ENCODE measurements at regions not wholly inside any gene's neighbourhood (a gene's known extent, or its start where the extent isn't known, plus 50 kb on each side); places are given as distances from the start of the nearest gene placed in this dataset.
"Not testable (repeated sequence)": the region's sequence is repeated elsewhere in the genome, so short reads cannot be mapped to it uniquely, and the experiment has no call there.

DNA sequence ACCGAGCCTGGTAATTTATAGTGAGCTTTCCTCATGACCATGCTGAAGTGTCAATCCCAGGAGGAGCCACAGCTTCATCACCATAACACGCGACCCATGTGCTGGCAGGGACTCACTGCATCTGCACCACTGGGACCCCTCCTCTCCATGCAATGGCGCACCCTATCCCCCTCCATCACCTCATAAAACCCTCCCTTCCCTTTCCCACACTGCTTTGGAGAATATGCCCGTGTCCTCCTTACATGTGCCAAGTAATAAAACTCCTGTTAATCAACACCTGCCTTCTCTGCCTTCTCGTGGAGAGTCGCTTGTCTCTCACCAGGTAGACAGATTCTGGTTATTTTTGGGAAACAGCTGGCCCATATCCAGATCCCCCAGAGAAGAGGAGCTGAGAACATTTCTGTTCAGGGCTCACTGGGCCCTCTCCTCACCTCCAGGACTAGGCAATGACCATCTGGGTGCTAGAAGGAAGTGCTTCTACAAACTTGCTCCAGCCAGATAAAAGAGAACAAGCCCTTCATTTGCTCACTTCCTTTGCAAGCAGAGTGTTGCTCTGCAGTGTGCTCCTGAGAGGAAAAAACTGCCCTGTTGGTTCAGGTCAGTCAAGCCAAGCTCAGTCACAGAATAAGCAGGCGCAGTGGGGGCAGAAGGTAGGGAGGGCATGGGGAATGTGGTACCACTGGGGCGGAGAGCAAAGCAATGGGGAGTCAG, 894.3 kb downstream of the UQCRFS1 start:
- Mint-ChIP-seq H3K27ac (peak overlapping the region; percentile 93), H3K27me3 (ENCODE audit: low read depth, poor library complexity) (peaks cover 7% of the 10 kb centered on the region), H3K9me3 (no peaks in the 10 kb centered on the region), H3K4me1 (peaks cover 74% of the 10 kb centered on the region), H3K4me3 (no peak overlapping the region), H3K36me3 (ENCODE audit: low read depth) (no peaks in the 10 kb centered on the region)
- TF ChIP-seq, protein P1, sequence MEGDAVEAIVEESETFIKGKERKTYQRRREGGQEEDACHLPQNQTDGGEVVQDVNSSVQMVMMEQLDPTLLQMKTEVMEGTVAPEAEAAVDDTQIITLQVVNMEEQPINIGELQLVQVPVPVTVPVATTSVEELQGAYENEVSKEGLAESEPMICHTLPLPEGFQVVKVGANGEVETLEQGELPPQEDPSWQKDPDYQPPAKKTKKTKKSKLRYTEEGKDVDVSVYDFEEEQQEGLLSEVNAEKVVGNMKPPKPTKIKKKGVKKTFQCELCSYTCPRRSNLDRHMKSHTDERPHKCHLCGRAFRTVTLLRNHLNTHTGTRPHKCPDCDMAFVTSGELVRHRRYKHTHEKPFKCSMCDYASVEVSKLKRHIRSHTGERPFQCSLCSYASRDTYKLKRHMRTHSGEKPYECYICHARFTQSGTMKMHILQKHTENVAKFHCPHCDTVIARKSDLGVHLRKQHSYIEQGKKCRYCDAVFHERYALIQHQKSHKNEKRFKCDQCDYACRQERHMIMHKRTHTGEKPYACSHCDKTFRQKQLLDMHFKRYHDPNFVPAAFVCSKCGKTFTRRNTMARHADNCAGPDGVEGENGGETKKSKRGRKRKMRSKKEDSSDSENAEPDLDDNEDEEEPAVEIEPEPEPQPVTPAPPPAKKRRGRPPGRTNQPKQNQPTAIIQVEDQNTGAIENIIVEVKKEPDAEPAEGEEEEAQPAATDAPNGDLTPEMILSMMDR (IDR thresholded peaks at IDR 0.05): no peak
- DNase-seq: no peak

DNA sequence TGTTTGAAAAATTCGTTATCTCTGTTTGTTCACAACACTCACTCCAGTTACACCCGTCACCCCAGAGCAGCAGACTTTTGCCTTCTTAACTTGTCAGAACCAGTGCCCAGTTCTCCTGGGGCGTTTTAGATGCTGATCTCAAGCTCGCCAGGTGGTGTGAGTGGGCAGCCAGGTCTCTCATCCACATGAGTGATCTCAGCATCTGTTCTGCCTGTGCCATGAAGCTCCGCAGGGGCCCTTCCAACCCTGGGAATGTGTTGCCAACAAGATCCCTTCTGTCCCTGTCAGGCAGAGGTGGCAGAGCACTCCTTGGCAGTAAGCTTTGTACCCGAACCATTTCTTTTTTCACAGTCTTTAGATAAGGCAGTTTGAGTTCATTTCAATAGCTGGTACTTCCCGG, 896.5 kb downstream of the UQCRFS1 start:
- H3K36me3 Mint-ChIP-seq (ENCODE audit: low read depth): no peaks in the 10 kb centered on the region
- no peaks in the 10 kb centered on the region for H3K9me3 Mint-ChIP-seq
- no peak overlapping the region for H3K4me3 Mint-ChIP-seq
- TF ChIP-seq, protein P1 (IDR thresholded peaks at IDR 0.05): no peak
- peaks cover 7% of the 10 kb centered on the region for H3K27me3 Mint-ChIP-seq (ENCODE audit: low read depth, poor library complexity)
- H3K27ac Mint-ChIP-seq: no peak overlapping the region
- DNase-seq: no peak
- H3K4me1 Mint-ChIP-seq: peaks cover 68% of the 10 kb centered on the region

DNA sequence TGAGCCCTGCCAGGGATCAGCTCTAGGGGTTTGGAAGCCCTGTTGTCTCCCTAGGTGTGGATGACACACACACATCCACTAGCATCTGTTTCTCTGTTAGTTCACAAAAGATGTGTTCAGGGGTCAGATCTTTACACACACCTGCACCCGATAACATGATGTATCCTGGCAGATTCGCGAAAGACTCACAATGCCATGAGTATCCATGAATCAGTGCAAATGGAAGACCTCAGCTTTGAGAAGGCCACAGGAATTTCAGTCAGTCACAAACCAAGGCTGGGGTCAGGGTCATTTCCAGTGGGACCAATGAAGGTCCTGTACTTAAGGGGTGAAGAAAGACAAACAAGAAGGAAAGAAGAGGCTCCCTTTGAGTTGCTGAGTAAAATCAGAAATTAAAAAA, 898.2 kb downstream of the UQCRFS1 start:
- Mint-ChIP-seq H3K4me3 (no peak overlapping the region), H3K4me1 (peaks cover 59% of the 10 kb centered on the region), H3K9me3 (no peaks in the 10 kb centered on the region), H3K36me3 (ENCODE audit: low read depth) (no peaks in the 10 kb centered on the region), H3K27ac (no peak overlapping the region), H3K27me3 (ENCODE audit: low read depth, poor library complexity) (peaks cover 7% of the 10 kb centered on the region)
- TF ChIP-seq, protein P1 (IDR thresholded peaks at IDR 0.05): no peak
- no peak for DNase-seq

DNA sequence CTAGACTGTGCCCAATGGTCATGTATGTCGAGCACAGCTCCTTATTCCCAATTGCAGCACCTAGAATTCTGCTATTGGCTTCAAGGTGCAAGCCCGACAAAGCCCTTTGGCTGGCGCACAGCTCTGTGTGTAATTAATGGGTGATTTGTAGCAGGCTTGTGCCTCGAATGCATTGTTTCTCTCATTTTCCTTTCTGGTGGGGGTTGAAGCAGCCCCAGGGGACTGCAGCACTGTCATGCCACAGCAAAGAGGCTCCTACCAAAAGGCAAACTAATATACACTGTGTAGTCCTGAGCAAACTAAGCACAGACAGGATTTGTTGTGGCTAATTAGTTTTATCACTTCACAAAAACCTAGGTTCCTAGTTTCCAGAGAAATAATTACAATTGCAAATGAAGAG, 898.7 kb downstream of the UQCRFS1 start:
- TF ChIP-seq, protein P1 (IDR thresholded peaks at IDR 0.05): no peak
- Mint-ChIP-seq H3K9me3 (no peaks in the 10 kb centered on the region), H3K27ac (no peak overlapping the region), H3K4me3 (no peak overlapping the region), H3K4me1 (peaks cover 54% of the 10 kb centered on the region), H3K27me3 (ENCODE audit: low read depth, poor library complexity) (peaks cover 7% of the 10 kb centered on the region), H3K36me3 (ENCODE audit: low read depth) (no peaks in the 10 kb centered on the region)
- DNase-seq: no peak

DNA sequence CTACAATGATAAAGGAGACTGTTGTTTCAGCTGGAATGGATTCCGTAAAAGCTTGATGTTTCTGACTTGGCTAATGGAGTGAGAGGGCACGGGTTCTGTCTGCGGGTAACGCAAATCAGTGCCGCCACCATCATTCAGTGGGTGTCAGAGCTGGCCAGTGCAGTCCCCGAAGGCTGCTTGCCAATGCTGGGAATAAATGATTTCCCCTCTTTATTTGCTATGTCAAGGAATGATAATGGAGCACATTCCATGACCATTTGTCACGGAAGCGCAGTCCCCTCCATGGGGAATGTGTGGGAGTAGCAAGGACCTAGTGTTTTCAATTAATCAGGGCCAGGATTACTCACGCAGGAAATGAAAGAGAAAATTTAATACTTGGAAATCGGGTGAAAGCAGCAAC, 899.3 kb downstream of the UQCRFS1 start:
- no peaks in the 10 kb centered on the region for H3K36me3 Mint-ChIP-seq (ENCODE audit: low read depth)
- H3K27me3 Mint-ChIP-seq (ENCODE audit: low read depth, poor library complexity): peaks cover 7% of the 10 kb centered on the region
- H3K27ac Mint-ChIP-seq: peak overlapping the region; percentile 18
- no peak for DNase-seq
- H3K4me3 Mint-ChIP-seq: no peak overlapping the region
- H3K9me3 Mint-ChIP-seq: no peaks in the 10 kb centered on the region
- H3K4me1 Mint-ChIP-seq: peaks cover 48% of the 10 kb centered on the region
- TF ChIP-seq, protein P1 (IDR thresholded peaks at IDR 0.05): no peak

DNA sequence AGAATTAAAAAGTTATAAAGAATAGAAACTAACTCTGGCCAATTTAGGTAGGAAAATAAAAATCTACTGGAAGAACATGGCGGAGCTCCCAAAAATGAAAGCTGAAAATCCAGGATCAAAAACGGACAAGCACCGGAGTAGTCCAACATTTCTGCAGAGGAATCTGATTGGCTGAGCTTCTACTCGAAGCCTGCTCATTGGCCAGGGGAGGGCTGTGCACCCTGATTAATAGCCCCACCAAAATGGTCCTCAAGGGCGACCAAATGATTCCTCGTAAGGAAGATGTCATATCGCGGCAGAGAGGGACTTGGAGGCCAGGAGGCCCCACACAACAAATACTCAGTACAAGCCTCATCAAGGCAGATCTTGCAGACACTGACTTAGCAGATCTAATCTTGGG, 900.7 kb downstream of the UQCRFS1 start:
- no peak for DNase-seq
- Mint-ChIP-seq H3K36me3 (ENCODE audit: low read depth) (no peaks in the 10 kb centered on the region), H3K4me1 (peaks cover 38% of the 10 kb centered on the region), H3K9me3 (no peaks in the 10 kb centered on the region), H3K27ac (no peak overlapping the region), H3K27me3 (ENCODE audit: low read depth, poor library complexity) (peaks cover 6% of the 10 kb centered on the region), H3K4me3 (no peak overlapping the region)
- TF ChIP-seq, protein P1 (IDR thresholded peaks at IDR 0.05): no peak

DNA sequence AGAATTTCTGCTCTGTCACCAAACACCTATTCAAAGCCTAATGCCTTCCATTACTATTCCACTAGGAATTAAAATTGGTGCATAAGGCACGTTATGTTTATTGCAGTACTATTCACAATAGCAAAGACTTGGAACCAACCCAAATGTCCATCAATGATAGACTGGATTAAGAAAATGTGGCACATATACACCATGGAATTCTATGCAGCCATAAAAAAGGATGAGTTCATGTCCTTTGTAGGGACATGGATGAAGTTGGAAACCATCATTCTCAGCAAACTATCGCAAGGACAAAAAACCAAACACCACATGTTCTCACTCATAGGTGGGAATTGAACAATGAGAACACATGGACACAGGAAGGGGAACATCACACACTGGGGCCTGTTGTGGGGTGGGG, 902.1 kb downstream of the UQCRFS1 start:
- not testable (repeated sequence) for H3K4me3 Mint-ChIP-seq; H3K27me3 Mint-ChIP-seq (ENCODE audit: low read depth, poor library complexity); H3K27ac Mint-ChIP-seq; DNase-seq; H3K9me3 Mint-ChIP-seq; H3K36me3 Mint-ChIP-seq (ENCODE audit: low read depth)
- H3K4me1 Mint-ChIP-seq: peaks cover 26% of the 10 kb centered on the region
